ENCODE measurements at regions not wholly inside any gene's neighbourhood (a gene's known extent, or its start where the extent isn't known, plus 50 kb on each side); places are given as distances from the start of the nearest gene placed in this dataset.

GRCh38 chr18:47752796-47753645 is 177.4 kb downstream of the SMAD2 start:
- DNase-seq = no peak
- no peak overlapping the region for H3K27ac Mint-ChIP-seq
- no peak overlapping the region for H3K4me2 ChIP-seq (replicated peaks; ENCODE audit: extremely low read depth, low read length, poor library complexity, severe bottlenecking)
- 88% methylated on average over 6 of the region's 10 CpGs for WGBS (ENCODE audit: insufficient coverage)
- peaks cover 7 to 23% (median 12%) of the 10 kb centered on the region in 3 donors for H3K27me3 Mint-ChIP-seq (ENCODE audit: low read depth in 3 of 3)
- peaks cover 0 to 3% of the 10 kb centered on the region in 2 donors for H3K4me1 ChIP-seq (ENCODE audit: control insufficient read depth in 1 of 2, insufficient read depth in 2 of 2, low read length in 2 of 2)
- H3K27me3 ChIP-seq (ENCODE audit: control insufficient read depth in 2 of 2, insufficient read depth in 2 of 2, low read length in 2 of 2) = peaks cover 0 to 6% of the 10 kb centered on the region in 2 donors
- no peak overlapping the region for H3K9ac ChIP-seq (ENCODE audit: insufficient read depth, low read length, poor library complexity, severe bottlenecking)
- H3K9me3 Mint-ChIP-seq = peaks cover 0 to 2% (median 0%) of the 10 kb centered on the region in 7 donors
- H3K9me3 ChIP-seq (replicated peaks in 1 of 2; ENCODE audit: control insufficient read depth in 1 of 2, insufficient read depth in 1 of 2, low read length in 2 of 2) = no peaks in the 10 kb centered on the region
- no peak overlapping the region for H2AFZ ChIP-seq (ENCODE audit: insufficient read depth, low read depth, low read length, poor library complexity, severe bottlenecking)
- H3K36me3 Mint-ChIP-seq = no peaks in the 10 kb centered on the region
- H3K79me2 ChIP-seq (ENCODE audit: insufficient read depth, low read length) = no peaks in the 10 kb centered on the region
- peaks cover 11% of the 10 kb centered on the region for H3K4me1 Mint-ChIP-seq
- H3K4me3 ChIP-seq (replicated peaks in 1 of 3; ENCODE audit: low read depth in 2 of 3, low read length in 3 of 3) = no peak overlapping the region
- no peak for TF ChIP-seq CTCF (IDR thresholded peaks at IDR 0.05)
- H3K4me3 Mint-ChIP-seq = no peak overlapping the region
- H3K36me3 ChIP-seq (replicated peaks in 1 of 2; ENCODE audit: control insufficient read depth in 1 of 2, insufficient read depth in 2 of 2, low read length in 2 of 2) = no peaks in the 10 kb centered on the region
- H3K27ac ChIP-seq (ENCODE audit: low read depth in 1 of 2, low read length in 2 of 2) = no peak overlapping the region
- intact Hi-C loops (cut with micrococcal nuclease) = no loop called here
- no peaks in the 10 kb centered on the region for H4K20me1 ChIP-seq (ENCODE audit: insufficient read depth, low read length)

GRCh38 chr18:47750889-47751423 is 179.5 kb downstream of the SMAD2 start:
- H3K27ac ChIP-seq (ENCODE audit: low read depth in 1 of 2, low read length in 2 of 2) = no peak overlapping the region
- no peak overlapping the region for H2AFZ ChIP-seq (ENCODE audit: insufficient read depth, low read depth, low read length, poor library complexity, severe bottlenecking)
- Mint-ChIP-seq H3K4me3 (no peak overlapping the region), H3K27me3 (ENCODE audit: low read depth in 3 of 3) (peaks cover 9 to 26% (median 18%) of the 10 kb centered on the region in 3 donors), H3K36me3 (no peaks in the 10 kb centered on the region), H3K9me3 (peaks cover 0 to 2% (median 0%) of the 10 kb centered on the region in 7 donors), H3K27ac (no peak overlapping the region), H3K4me1 (peaks cover 9% of the 10 kb centered on the region)
- H4K20me1 ChIP-seq (ENCODE audit: insufficient read depth, low read length) = no peaks in the 10 kb centered on the region
- intact Hi-C loops (cut with micrococcal nuclease) = no loop called here
- peaks cover 0 to 3% of the 10 kb centered on the region in 2 donors for H3K4me1 ChIP-seq (ENCODE audit: control insufficient read depth in 1 of 2, insufficient read depth in 2 of 2, low read length in 2 of 2)
- no peaks in the 10 kb centered on the region for H3K79me2 ChIP-seq (ENCODE audit: insufficient read depth, low read length)
- WGBS (ENCODE audit: insufficient coverage) = 87% methylated on average over 4 of the region's 8 CpGs
- no peak overlapping the region for H3K9ac ChIP-seq (ENCODE audit: insufficient read depth, low read length, poor library complexity, severe bottlenecking)
- H3K27me3 ChIP-seq (ENCODE audit: control insufficient read depth in 2 of 2, insufficient read depth in 2 of 2, low read length in 2 of 2) = peaks cover 0 to 12% of the 10 kb centered on the region in 2 donors
- TF ChIP-seq CTCF (IDR thresholded peaks at IDR 0.05) = no peak
- H3K4me2 ChIP-seq (replicated peaks; ENCODE audit: extremely low read depth, low read length, poor library complexity, severe bottlenecking) = no peak overlapping the region
- no peak for DNase-seq
- no peaks in the 10 kb centered on the region for H3K36me3 ChIP-seq (replicated peaks in 1 of 2; ENCODE audit: control insufficient read depth in 1 of 2, insufficient read depth in 2 of 2, low read length in 2 of 2)
- H3K4me3 ChIP-seq (replicated peaks in 1 of 3; ENCODE audit: low read depth in 2 of 3, low read length in 3 of 3) = no peak overlapping the region
- no peaks in the 10 kb centered on the region for H3K9me3 ChIP-seq (replicated peaks in 1 of 2; ENCODE audit: control insufficient read depth in 1 of 2, insufficient read depth in 1 of 2, low read length in 2 of 2)
